ENCODE measurements at regions not wholly inside any gene's neighbourhood (a gene's known extent, or its start where the extent isn't known, plus 50 kb on each side); places are given as distances from the start of the nearest gene placed in this dataset.

DNA sequence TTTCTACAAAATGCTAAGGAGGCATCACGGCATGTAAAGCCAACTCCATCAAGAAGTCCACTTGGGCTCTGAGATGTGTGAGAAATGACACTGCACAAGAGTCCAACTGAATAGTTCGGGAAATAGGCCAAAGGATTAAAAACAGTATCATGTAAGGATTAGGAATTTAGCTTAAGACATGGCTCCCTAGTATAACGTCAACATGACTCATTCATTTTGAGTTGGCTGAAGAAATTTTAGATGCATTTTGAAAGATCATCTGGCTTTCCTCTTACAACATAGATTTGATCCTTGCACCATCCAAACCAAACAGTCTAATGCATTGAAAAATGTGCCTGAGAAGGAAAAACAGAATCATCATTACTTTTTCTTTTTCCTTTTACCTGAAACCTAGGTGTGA lies 109.3 kb upstream of the MME start:
- DNase-seq (no peak), ATAC-seq (no peak)
- no peaks in the 10 kb centered on the region for H3K36me3 Mint-ChIP-seq
- H3K27me3 Mint-ChIP-seq = no peaks in the 10 kb centered on the region
- H3K4me3 Mint-ChIP-seq = no peak overlapping the region
- no peak overlapping the region for H3K27ac Mint-ChIP-seq
- H3K9me3 Mint-ChIP-seq = peaks cover 0 to 1% (median 0%) of the 10 kb centered on the region in 9 donors
- no peaks in the 10 kb centered on the region for H3K4me1 Mint-ChIP-seq
- POLR2A ChIA-PET = no interaction called here

DNA sequence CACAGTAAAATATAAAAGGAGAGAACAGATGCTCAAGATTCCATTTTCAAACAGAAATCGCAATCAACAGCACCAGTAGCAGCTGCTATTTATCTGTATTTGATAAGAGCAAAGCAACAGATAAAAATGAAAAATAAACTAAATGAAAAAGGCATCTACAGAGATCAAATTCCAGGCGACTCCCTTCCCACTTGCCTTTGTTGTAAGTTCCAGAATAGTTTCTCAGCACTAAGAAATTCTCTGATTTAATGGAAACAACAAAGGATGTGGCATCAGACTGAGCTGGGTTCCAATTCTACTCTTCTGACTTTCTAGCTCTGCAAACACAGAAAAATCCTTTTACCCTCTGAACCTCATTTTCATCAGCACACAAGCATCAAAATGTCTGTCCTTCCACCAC lies 110.8 kb upstream of the MME start:
- POLR2A ChIA-PET = no interaction called here
- H3K4me3 Mint-ChIP-seq = no peak overlapping the region
- no peaks in the 10 kb centered on the region for H3K27me3 Mint-ChIP-seq
- peaks cover 0 to 3% (median 0%) of the 10 kb centered on the region in 9 donors for H3K9me3 Mint-ChIP-seq
- no peaks in the 10 kb centered on the region for H3K4me1 Mint-ChIP-seq
- no peak overlapping the region for H3K27ac Mint-ChIP-seq
- no peaks in the 10 kb centered on the region for H3K36me3 Mint-ChIP-seq
- ATAC-seq = no peak
- DNase-seq = no peak

DNA sequence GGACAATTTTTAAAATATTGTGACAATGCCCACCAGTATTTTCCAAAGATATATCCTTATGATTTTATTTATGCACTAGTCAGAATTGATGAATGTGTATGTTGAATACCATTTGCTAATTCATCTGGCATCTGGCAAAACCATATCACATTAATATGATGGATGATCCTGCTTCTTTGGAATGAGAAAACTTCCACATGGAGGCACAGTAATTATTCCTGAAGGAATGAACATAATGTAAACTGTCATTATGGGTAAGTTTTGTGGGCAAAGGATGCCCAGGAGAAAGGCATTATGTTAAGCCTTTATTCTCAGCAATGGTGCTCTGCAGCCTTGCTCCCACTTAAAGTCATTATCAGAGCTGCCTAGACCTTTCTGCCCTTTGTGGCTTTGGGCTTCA lies 113.0 kb upstream of the MME start:
- DNase-seq (no peak), ATAC-seq (no peak)
- no peak overlapping the region for H3K4me3 Mint-ChIP-seq
- H3K36me3 Mint-ChIP-seq = no peaks in the 10 kb centered on the region
- H3K4me1 Mint-ChIP-seq = no peaks in the 10 kb centered on the region
- POLR2A ChIA-PET = no interaction called here
- H3K27ac Mint-ChIP-seq = no peak overlapping the region
- H3K9me3 Mint-ChIP-seq = peaks cover 0 to 3% (median 0%) of the 10 kb centered on the region in 9 donors
- H3K27me3 Mint-ChIP-seq = no peaks in the 10 kb centered on the region

DNA sequence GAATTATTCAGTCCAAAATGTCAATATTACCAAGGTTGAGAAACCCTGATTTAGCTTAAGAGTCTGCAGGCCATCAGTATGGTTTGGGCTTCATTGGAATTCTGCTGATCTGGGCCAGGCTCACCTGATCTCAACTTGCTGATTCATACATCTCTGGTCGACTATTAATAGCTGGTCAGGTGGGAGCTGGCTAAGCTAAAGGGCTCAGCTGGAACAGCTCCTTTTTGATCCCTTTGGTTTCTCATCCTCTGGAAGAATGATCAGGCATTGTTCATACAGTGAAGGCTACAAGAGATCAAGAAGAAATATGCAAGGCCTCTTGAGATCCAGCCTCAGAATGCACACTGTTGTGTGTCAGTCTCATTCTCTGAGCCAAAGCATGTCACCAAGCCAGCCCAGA lies 123.3 kb upstream of the MME start:
- no peak for ATAC-seq
- Mint-ChIP-seq H3K36me3 (no peaks in the 10 kb centered on the region), H3K27ac (no peak overlapping the region), H3K9me3 (peaks cover 0 to 5% (median 1%) of the 10 kb centered on the region in 9 donors), H3K4me3 (no peak overlapping the region), H3K4me1 (no peaks in the 10 kb centered on the region), H3K27me3 (no peaks in the 10 kb centered on the region)
- POLR2A ChIA-PET = no interaction called here
- no peak for DNase-seq

DNA sequence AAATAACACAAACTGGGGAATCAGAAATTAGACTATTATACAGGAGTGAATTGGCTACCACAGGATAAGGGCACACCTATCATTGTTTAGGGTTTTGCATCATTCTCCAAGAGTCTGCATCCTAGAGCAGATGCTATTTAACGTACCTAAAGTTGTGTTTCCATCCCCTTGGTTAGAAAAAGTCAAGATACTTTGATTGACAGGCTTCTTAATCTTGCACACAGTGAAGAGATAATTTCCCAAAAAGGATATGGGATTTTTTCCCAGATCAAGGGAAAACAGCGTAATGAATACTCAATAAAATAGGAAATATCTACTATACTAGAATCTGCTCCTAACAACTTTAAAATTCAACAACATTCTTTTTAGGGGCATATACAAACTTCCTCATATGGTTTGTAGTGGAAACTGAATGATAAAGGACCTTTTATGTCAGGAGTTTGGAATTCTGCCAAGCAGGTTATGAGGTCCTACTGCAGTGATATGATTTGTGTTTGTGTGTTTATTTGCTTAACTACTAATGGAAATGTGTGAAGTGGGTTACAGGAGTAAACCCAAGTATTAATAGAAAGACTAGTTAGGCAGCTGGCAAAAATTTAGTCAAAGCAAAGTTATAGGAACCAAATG lies 124.1 kb upstream of the MME start:
- no peaks in the 10 kb centered on the region for H3K4me1 Mint-ChIP-seq
- no peaks in the 10 kb centered on the region for H3K27me3 Mint-ChIP-seq
- DNase-seq (no peak), ATAC-seq (no peak)
- POLR2A ChIA-PET = no interaction called here
- H3K36me3 Mint-ChIP-seq = no peaks in the 10 kb centered on the region
- peaks cover 0 to 10% (median 6%) of the 10 kb centered on the region in 9 donors for H3K9me3 Mint-ChIP-seq
- H3K27ac Mint-ChIP-seq = no peak overlapping the region
- no peak overlapping the region for H3K4me3 Mint-ChIP-seq

DNA sequence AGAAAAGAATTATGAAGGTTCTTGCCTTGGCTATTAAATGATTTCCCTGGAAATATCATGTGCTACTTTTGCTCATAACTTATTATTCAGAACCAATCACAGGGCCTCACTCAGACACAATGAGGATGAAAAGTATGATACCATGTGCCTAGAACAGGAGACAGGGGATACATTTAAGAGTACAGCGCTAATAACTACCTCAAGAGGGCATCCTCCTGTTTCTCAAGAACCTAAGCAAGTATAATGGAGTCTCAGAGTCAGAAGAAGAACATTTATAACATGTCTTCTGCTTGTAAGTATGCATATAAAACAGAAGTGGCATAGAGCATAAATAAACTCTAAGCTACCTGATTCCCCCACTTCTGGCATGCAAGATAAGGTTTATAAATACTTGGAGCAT lies 125.4 kb upstream of the MME start:
- POLR2A ChIA-PET = no interaction called here
- DNase-seq (peak in 1 of 10 donors; percentile 4), ATAC-seq (no peak)
- Mint-ChIP-seq H3K9me3 (peaks cover 0 to 20% (median 6%) of the 10 kb centered on the region in 9 donors), H3K4me1 (no peaks in the 10 kb centered on the region), H3K27ac (no peak overlapping the region), H3K4me3 (no peak overlapping the region), H3K36me3 (no peaks in the 10 kb centered on the region), H3K27me3 (no peaks in the 10 kb centered on the region)

DNA sequence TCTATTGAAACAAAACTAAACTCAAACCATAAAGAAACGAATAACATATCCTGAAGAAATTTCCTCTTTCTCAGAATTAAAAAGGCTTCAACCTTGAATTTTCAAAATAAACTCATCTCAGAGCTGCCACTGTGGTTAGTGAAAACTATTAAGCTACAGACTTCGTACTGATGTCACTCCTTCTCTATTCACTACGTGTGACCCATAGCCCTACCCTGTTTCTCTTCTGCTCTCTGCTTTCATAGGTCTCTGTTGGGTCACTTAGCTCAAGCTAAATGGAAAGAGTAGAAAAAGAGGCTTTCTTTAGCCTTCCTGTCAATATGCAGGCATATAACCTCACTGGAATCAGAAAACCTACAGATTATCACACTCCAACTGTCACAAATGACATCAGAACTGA lies 126.6 kb upstream of the MME start:
- no peaks in the 10 kb centered on the region for H3K4me1 Mint-ChIP-seq
- no peak for DNase-seq
- POLR2A ChIA-PET = no interaction called here
- peaks cover 0 to 29% (median 9%) of the 10 kb centered on the region in 9 donors for H3K9me3 Mint-ChIP-seq
- no peak for ATAC-seq
- H3K4me3 Mint-ChIP-seq = no peak overlapping the region
- no peak overlapping the region for H3K27ac Mint-ChIP-seq
- H3K36me3 Mint-ChIP-seq = peaks cover 0 to 5% (median 0%) of the 10 kb centered on the region in 3 donors
- no peaks in the 10 kb centered on the region for H3K27me3 Mint-ChIP-seq

DNA sequence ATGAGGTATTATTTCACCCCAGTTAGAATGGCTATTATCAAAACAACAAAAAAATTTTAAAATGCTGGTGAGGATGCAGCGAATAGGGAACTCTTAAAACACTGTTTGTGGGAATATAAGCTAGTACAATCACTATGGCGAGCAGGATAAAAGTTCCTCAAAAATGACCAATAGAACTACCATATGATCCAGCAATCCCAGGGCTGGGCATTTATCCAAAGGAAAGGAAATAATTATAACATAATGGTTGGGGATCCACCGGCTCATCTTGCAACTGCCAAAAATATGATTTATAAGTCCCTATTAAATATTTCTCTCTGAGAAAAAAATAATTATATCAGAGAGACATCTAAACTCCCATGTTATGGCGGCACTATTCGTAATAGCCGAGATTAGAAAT lies 127.6 kb upstream of the MME start:
- Mint-ChIP-seq H3K4me3 (no peak overlapping the region), H3K36me3 (peaks cover 0 to 5% (median 0%) of the 10 kb centered on the region in 3 donors), H3K9me3 (peaks cover 9 to 29% (median 10%) of the 10 kb centered on the region in 9 donors), H3K27ac (no peak overlapping the region), H3K4me1 (no peaks in the 10 kb centered on the region), H3K27me3 (no peaks in the 10 kb centered on the region)
- DNase-seq = no peak
- POLR2A ChIA-PET = no interaction called here
- ATAC-seq = no peak

DNA sequence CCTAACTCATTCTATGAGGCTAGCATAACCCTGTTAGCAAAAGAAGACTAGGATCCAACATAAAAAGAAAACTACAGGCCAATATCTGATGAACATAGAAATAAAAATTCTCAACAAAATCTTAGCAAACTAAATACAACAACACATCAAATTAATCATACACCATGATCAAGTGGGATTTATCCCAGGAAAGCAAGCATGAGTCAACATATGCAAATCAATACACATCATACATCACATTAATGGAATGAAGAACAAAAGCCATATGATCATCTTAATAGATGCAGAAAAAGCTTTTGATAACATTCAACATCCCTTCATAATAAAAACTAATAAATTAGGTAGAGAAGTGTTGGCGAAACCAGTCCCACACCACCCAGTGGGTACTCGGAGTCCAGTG lies 136.1 kb upstream of the MME start:
- DNase-seq = no peak
- ATAC-seq = no peak
- Mint-ChIP-seq H3K4me3 (no peak overlapping the region), H3K9me3 (peaks cover 11 to 35% (median 20%) of the 10 kb centered on the region in 9 donors), H3K36me3 (peaks cover 0 to 5% (median 0%) of the 10 kb centered on the region in 3 donors), H3K27me3 (peaks cover 0 to 5% (median 0%) of the 10 kb centered on the region in 5 donors), H3K27ac (no peak overlapping the region), H3K4me1 (no peaks in the 10 kb centered on the region)
- POLR2A ChIA-PET = no interaction called here

DNA sequence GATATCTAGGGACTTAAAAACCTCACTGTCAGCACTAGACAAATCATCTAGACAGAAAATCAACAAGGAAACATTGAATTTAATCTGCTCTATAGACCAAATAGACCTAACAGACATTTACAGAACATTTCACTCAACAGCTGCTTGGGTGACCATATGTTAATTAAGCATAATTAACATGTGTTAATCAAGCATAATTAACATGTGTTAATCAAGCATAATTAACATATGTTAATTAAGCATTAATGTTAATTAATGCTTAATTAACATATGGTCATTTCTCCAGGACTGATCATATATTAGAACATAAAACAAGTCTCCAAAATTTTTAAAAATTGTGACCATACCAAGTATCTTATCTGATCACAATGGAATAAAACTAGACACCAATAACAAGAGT lies 137.3 kb upstream of the MME start:
- Mint-ChIP-seq H3K27ac (no peak overlapping the region), H3K4me1 (no peaks in the 10 kb centered on the region), H3K27me3 (peaks cover 0 to 5% (median 0%) of the 10 kb centered on the region in 5 donors), H3K9me3 (peaks cover 8 to 29% (median 21%) of the 10 kb centered on the region in 9 donors), H3K4me3 (no peak overlapping the region), H3K36me3 (peaks cover 0 to 5% (median 0%) of the 10 kb centered on the region in 3 donors)
- DNase-seq = no peak
- POLR2A ChIA-PET = no interaction called here
- no peak for ATAC-seq

DNA sequence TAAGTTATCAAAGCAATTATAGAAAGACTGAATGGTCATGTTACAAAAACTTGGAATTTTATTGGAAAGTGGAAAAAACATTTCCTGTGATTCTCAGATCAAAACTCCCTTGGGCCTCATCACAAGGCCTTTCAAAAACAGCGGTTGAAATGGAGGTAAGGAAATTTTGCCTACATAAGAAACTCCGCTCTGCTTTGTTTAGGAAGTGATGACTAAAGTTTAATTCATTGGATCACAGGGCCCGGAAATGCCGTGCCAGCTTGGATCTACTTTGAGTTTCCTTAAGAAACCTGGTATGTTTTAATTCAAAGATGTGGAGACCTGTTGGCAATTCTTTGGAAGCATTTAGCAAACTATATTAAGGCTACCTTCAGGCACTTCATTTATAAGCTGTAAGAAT lies 143.9 kb upstream of the MME start:
- no peak overlapping the region for H3K27ac Mint-ChIP-seq
- POLR2A ChIA-PET = no interaction called here
- H3K4me3 Mint-ChIP-seq = no peak overlapping the region
- H3K9me3 Mint-ChIP-seq = peaks cover 5 to 15% (median 9%) of the 10 kb centered on the region in 9 donors
- DNase-seq (no peak), ATAC-seq (no peak)
- peaks cover 0 to 2% (median 0%) of the 10 kb centered on the region in 3 donors for H3K36me3 Mint-ChIP-seq
- H3K27me3 Mint-ChIP-seq = peaks cover 0 to 5% (median 0%) of the 10 kb centered on the region in 5 donors
- H3K4me1 Mint-ChIP-seq = no peaks in the 10 kb centered on the region

DNA sequence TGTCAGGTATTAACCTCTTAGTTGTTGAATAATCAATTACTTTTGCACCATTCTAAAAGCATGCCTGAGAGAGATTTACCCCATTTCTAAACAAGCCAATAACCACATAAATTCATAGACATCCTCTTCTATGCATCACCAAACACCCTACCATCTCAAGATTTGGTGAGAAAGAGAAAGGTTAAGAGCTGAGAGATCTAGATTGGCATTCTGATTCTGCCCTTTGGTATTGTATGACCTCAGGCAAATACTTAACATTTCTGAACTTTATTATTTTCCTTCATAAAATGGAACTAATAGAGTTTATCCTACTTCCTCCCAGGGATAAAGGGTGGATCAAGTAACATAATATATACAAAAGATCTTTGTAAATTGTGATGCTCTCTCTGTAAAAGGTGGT lies 146.5 kb upstream of the MME start:
- POLR2A ChIA-PET = no interaction called here

DNA sequence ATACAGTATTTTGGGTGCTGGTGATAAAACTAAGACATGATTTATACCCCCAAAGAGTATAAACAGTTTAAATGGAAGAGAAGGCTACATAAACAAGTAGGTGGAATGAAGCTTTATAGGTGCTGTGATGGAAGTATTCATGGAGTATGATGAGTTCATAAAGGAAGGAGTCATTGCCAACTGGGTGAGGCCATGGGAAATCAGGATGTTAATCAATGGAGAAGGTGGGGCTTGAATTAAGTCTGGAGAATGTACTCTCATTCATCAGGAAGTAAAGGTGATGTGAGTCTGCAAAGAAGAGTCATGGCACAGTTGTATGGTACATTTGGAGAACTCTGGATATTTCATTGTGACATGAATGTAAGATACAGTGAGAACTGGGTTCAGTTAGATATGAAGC lies 147.5 kb upstream of the MME start:
- Mint-ChIP-seq H3K27ac (no peak overlapping the region), H3K4me1 (no peaks in the 10 kb centered on the region), H3K27me3 (no peaks in the 10 kb centered on the region), H3K4me3 (no peak overlapping the region), H3K36me3 (no peaks in the 10 kb centered on the region), H3K9me3 (peaks cover 0 to 4% (median 0%) of the 10 kb centered on the region in 9 donors)
- DNase-seq (no peak), ATAC-seq (no peak)
- POLR2A ChIA-PET = no interaction called here

More for the DNA sequence above, 146.5 kb upstream of the MME start:
- Mint-ChIP-seq H3K9me3 (peaks cover 0 to 4% (median 0%) of the 10 kb centered on the region in 9 donors), H3K27ac (no peak overlapping the region), H3K4me1 (no peaks in the 10 kb centered on the region), H3K36me3 (no peaks in the 10 kb centered on the region), H3K27me3 (peaks cover 0 to 1% (median 0%) of the 10 kb centered on the region in 5 donors), H3K4me3 (no peak overlapping the region)
- no peak for ATAC-seq
- no peak for DNase-seq

DNA sequence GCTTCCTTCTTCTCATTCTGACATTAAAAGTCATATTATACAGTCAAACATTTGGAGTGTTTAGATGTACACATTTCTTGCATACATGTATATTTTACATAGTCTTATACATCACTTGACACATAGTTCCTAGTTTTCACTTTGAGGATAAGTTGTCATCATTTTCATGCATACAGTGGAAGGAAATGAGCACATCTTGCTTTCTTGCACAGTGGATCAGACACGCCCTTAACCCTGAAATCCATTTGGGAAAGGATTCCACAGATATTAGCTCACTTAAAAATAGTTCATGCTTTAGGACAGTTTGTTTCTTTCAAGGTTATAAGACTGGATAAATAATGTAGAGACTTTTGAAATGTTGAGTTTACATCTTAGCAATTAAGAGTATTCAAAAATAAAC lies 148.6 kb upstream of the MME start:
- ATAC-seq (no peak), DNase-seq (no peak)
- Mint-ChIP-seq H3K9me3 (peaks cover 0 to 4% (median 0%) of the 10 kb centered on the region in 9 donors), H3K36me3 (no peaks in the 10 kb centered on the region), H3K27ac (no peak overlapping the region), H3K27me3 (no peaks in the 10 kb centered on the region), H3K4me3 (no peak overlapping the region), H3K4me1 (no peaks in the 10 kb centered on the region)
- POLR2A ChIA-PET = no interaction called here

Data from naive thymus-derived CD8-positive, alpha-beta T cell (primary cell).